DOHH2 (cell line): ENCODE measurements at regions not wholly inside any gene's neighbourhood (a gene's known extent, or its start where the extent isn't known, plus 50 kb on each side); places are given as distances from the start of the nearest gene placed in this dataset.

Experiments
- H3F3A ChIP-seq: fragments of 200-600 bp; sonication (generic), shearing (Covaris generic); 2 replicates; pipeline ENCODE4 v1.6.0; 2016; ENCODE audit warnings: antibody characterized with exemption, mild to moderate bottlenecking; ENCODE audit not compliant: control insufficient read depth, insufficient read depth
- H3K27ac ChIP-seq: fragments of 200-600 bp; sonication (generic); 2 replicates; pipeline ENCODE4 v1.5.1; 2014; ENCODE audit warnings: low read depth, mild to moderate bottlenecking, low read length, moderate library complexity
- H3K27me3 ChIP-seq: fragments of 200-600 bp; sonication (generic); 2 replicates; pipeline ENCODE4 v1.6.1; 2014; ENCODE audit warnings: mild to moderate bottlenecking, low read length, mixed read lengths; ENCODE audit not compliant: control insufficient read depth
- H3K36me3 ChIP-seq: fragments of 200-600 bp; sonication (generic); 2 replicates; pipeline ENCODE4 v1.6.1; 2014; ENCODE audit warnings: mild to moderate bottlenecking, low read length, moderate library complexity, mixed read lengths; ENCODE audit not compliant: control insufficient read depth
- H3K4me1 ChIP-seq: fragments of 200-600 bp; sonication (generic); 2 replicates; pipeline ENCODE4 v1.6.1; 2014; ENCODE audit warnings: mild to moderate bottlenecking, low read length, mixed read lengths; ENCODE audit not compliant: control insufficient read depth
- H3K4me2 ChIP-seq: fragments of 200-600 bp; sonication (generic); 2 replicates; pipeline ENCODE4 v1.6.0; 2014; ENCODE audit warnings: mild to moderate bottlenecking, low read length, moderate library complexity
- H3K4me3 ChIP-seq: fragments of 200-600 bp; sonication (generic); 2 replicates; pipeline ENCODE4 v1.5.1; 2014; ENCODE audit warnings: mild to moderate bottlenecking, low read length, mixed read lengths
- H3K79me2 ChIP-seq: fragments of 200-600 bp; sonication (generic); 2 replicates; pipeline ENCODE4 v1.6.1; 2014; ENCODE audit warnings: mild to moderate bottlenecking, low read length, mixed read lengths; ENCODE audit not compliant: control insufficient read depth
- H3K9me2 ChIP-seq: fragments of 200-600 bp; sonication (generic); replicated peaks from 2 replicates; pipeline ENCODE4 v1.6.1; 2014; ENCODE audit warnings: mild to moderate bottlenecking, low read length, mixed read lengths; ENCODE audit not compliant: control insufficient read depth
- H3K9me3 ChIP-seq: fragments of 200-600 bp; sonication (generic); 2 replicates; pipeline ENCODE4 v1.6.1; 2014; ENCODE audit warnings: antibody characterized with exemption, low read length, mixed read lengths; ENCODE audit not compliant: control insufficient read depth, insufficient read depth
- H4K20me1 ChIP-seq: fragments of 200-600 bp; sonication (generic); 2 replicates; pipeline ENCODE4 v1.6.0; 2014; ENCODE audit warnings: low read depth, mild to moderate bottlenecking, antibody characterized with exemption, low read length, moderate library complexity; ENCODE audit not compliant: control insufficient read depth, insufficient read depth
- EZH2phosphoT487 ChIP-seq: fragments of 200-600 bp; sonication (generic); IDR thresholded peaks from 2 replicates; pipeline ENCODE4 v1.6.1; 2017; ENCODE audit warnings: borderline replicate concordance, mild to moderate bottlenecking, antibody characterized with exemption, low read length, moderate library complexity, mixed read lengths
- TF ChIP-seq, protein P1 (sequence below): fragments of 200-600 bp; sonication (generic); IDR thresholded peaks from one replicate; pipeline ENCODE4 v1.5.1; 2014; ENCODE audit warnings: antibody characterized with exemption, mild to moderate bottlenecking, low read depth, low read length; ENCODE audit not compliant: poor library complexity, severe bottlenecking

- Histone ChIP-seq H3K27me3 (no peaks in the 10 kb centered on the region), H3K9me3 (no peaks in the 10 kb centered on the region), H3K36me3 (no peaks in the 10 kb centered on the region), H3K4me2 (no peak overlapping the region), H3K4me1 (no peaks in the 10 kb centered on the region), H3K79me2 (no peaks in the 10 kb centered on the region), H3K9me2 (no peaks in the 10 kb centered on the region), H3K4me3 (no peak overlapping the region), H3K27ac (no peak overlapping the region), H3F3A (no peaks in the 10 kb centered on the region), H4K20me1 (no peaks in the 10 kb centered on the region)
- TF ChIP-seq, protein P1, sequence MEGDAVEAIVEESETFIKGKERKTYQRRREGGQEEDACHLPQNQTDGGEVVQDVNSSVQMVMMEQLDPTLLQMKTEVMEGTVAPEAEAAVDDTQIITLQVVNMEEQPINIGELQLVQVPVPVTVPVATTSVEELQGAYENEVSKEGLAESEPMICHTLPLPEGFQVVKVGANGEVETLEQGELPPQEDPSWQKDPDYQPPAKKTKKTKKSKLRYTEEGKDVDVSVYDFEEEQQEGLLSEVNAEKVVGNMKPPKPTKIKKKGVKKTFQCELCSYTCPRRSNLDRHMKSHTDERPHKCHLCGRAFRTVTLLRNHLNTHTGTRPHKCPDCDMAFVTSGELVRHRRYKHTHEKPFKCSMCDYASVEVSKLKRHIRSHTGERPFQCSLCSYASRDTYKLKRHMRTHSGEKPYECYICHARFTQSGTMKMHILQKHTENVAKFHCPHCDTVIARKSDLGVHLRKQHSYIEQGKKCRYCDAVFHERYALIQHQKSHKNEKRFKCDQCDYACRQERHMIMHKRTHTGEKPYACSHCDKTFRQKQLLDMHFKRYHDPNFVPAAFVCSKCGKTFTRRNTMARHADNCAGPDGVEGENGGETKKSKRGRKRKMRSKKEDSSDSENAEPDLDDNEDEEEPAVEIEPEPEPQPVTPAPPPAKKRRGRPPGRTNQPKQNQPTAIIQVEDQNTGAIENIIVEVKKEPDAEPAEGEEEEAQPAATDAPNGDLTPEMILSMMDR: no peak
- TF ChIP-seq EZH2phosphoT487: no peak
These were observed 389.4 kb downstream of the RFC3 start for GRCh38 chr13:34207334-34207733.

DNA sequence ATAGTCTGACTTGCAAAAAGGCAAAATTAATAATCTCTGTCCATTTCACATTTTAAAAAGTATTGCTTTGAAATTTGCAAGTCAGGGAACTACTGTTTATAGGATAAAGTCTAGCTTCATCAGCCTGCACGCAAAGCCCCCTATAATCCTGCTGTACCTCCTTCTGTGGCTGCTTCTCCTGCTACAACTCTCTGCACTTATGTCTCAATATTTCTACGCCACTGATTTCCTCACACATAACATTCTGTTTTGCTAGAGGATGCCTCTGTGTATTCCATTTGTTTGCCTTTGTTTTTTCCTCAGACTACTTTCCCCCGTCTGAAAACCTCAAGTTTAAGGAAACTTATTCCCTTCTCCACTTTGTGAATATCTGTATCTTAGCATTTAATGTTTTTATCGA, 389.9 kb downstream of the RFC3 start:
- Histone ChIP-seq H3F3A (no peaks in the 10 kb centered on the region), H3K9me3 (no peaks in the 10 kb centered on the region), H3K79me2 (no peaks in the 10 kb centered on the region), H3K27me3 (no peaks in the 10 kb centered on the region), H3K9me2 (no peaks in the 10 kb centered on the region), H3K27ac (no peak overlapping the region), H3K4me1 (no peaks in the 10 kb centered on the region), H3K36me3 (no peaks in the 10 kb centered on the region), H4K20me1 (no peaks in the 10 kb centered on the region), H3K4me3 (no peak overlapping the region), H3K4me2 (no peak overlapping the region)
- TF ChIP-seq, protein P1: no peak
- no peak for TF ChIP-seq EZH2phosphoT487

DNA sequence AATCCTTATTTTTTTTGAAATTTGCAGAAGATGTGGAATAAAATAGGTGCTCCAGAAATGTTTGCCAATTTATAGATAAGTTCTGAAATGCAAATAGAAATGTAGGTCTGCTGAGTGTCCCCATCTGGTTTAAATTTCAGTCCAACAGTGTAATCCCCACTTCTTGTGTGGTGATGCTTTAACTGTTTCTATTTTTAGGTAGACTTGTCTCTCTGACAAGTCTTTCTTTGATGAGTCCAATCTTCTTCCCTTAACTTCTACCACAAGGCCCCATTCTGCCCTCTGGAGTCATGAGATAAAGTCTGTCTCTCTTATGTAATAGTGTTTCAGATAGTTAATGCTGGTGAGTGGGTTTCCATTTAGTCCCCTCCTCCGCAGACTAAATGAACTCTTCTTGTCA, 390.4 kb downstream of the RFC3 start:
- Histone ChIP-seq H3K27ac (no peak overlapping the region), H3K27me3 (no peaks in the 10 kb centered on the region), H3K9me3 (no peaks in the 10 kb centered on the region), H3K9me2 (no peaks in the 10 kb centered on the region), H3K79me2 (no peaks in the 10 kb centered on the region), H4K20me1 (no peaks in the 10 kb centered on the region), H3K4me3 (no peak overlapping the region), H3K36me3 (no peaks in the 10 kb centered on the region), H3K4me1 (no peaks in the 10 kb centered on the region), H3K4me2 (no peak overlapping the region), H3F3A (no peaks in the 10 kb centered on the region)
- TF ChIP-seq EZH2phosphoT487: no peak
- TF ChIP-seq, protein P1: no peak

- H3K36me3 ChIP-seq: no peaks in the 10 kb centered on the region
- no peaks in the 10 kb centered on the region for H3K9me3 ChIP-seq
- no peaks in the 10 kb centered on the region for H3K27me3 ChIP-seq
- no peak overlapping the region for H3K4me2 ChIP-seq
- no peak overlapping the region for H3K27ac ChIP-seq
- no peaks in the 10 kb centered on the region for H3K79me2 ChIP-seq
- H3K4me3 ChIP-seq: no peak overlapping the region
- H3K9me2 ChIP-seq: no peaks in the 10 kb centered on the region
- no peak for TF ChIP-seq EZH2phosphoT487
- TF ChIP-seq, protein P1: no peak
- no peaks in the 10 kb centered on the region for H3F3A ChIP-seq
- H4K20me1 ChIP-seq: no peaks in the 10 kb centered on the region
- H3K4me1 ChIP-seq: no peaks in the 10 kb centered on the region
These were observed 392.4 kb downstream of the RFC3 start for GRCh38 chr13:34210341-34210740.
